Activated CD4-positive, alpha-beta T cell treated with anti-CD3 and anti-CD28 coated beads for 36 hours (primary cell): ENCODE measurements at regions not wholly inside any gene's neighbourhood (a gene's known extent, or its start where the extent isn't known, plus 50 kb on each side); places are given as distances from the start of the nearest gene placed in this dataset.
"Not testable (repeated sequence)": the region's sequence is repeated elsewhere in the genome, so short reads cannot be mapped to it uniquely, and the experiment has no call there.

Experiments used
- ATAC-seq: fragments of 200-7000 bp; cut with Tn5 transposase; one replicate; pipeline ENCODE4 v1.10.0; 2021; ENCODE audit warnings: mild to moderate bottlenecking, moderate library complexity
- CTCF ChIA-PET: fragments of 350-600 bp; sonication (Branson Sonifier 250); formaldehyde crosslinking; loops from one replicate; lab custom pipeline; 2021; ENCODE audit warnings: antibody characterized with exemption; lab: Charles Lee
- POLR2A ChIA-PET: fragments of 350-600 bp; sonication (Branson Sonifier 250); formaldehyde crosslinking; loops from one replicate; lab custom pipeline; 2021; ENCODE audit warnings: antibody characterized with exemption, inconsistent platforms; lab: Charles Lee
- DNase-seq: peaks from one replicate; pipeline ENCODE4 v3.0.0-alpha.2; 2020
- H3K27ac Mint-ChIP-seq: one replicate; pipeline ENCODE4 v1.8.0; 2021; ENCODE audit warnings: mixed read lengths
- H3K27me3 Mint-ChIP-seq: one replicate; pipeline ENCODE4 v1.8.0; 2021; ENCODE audit warnings: mixed read lengths
- H3K36me3 Mint-ChIP-seq: one replicate; pipeline ENCODE4 v1.8.0; 2021; ENCODE audit warnings: low read depth, mixed read lengths
- H3K4me1 Mint-ChIP-seq: one replicate; pipeline ENCODE4 v1.8.0; 2021; ENCODE audit warnings: mixed read lengths
- H3K4me3 Mint-ChIP-seq: one replicate; pipeline ENCODE4 v1.8.0; 2021; ENCODE audit warnings: mild to moderate bottlenecking, moderate library complexity, mixed read lengths
- H3K9me3 Mint-ChIP-seq: one replicate; pipeline ENCODE4 v1.8.0; 2021; ENCODE audit warnings: low read depth, mixed read lengths
- intact Hi-C, 2 experiments: fragments of 100-400 bp; cut with DNase I in 1 of 2; cut with micrococcal nuclease in 1 of 2; formaldehyde crosslinking; loops; one replicate each; pipeline versions ENCODE4 v1.14.2 to v1.15.1; 2022 to 2024; cut with DNase I, micrococcal nuclease

GRCh38 chr2:193480187-193480586 is 1285.5 kb upstream of the TMEFF2 start:
- ChIA-PET POLR2A (no interaction called here), CTCF (no interaction called here)
- DNase-seq (no peak), ATAC-seq (no peak)
- intact Hi-C loops, result no loop called here
- H3K27ac Mint-ChIP-seq, result no peak overlapping the region
- H3K4me3 Mint-ChIP-seq, result no peak overlapping the region
- no peaks in the 10 kb centered on the region for H3K36me3 Mint-ChIP-seq
- no peaks in the 10 kb centered on the region for H3K9me3 Mint-ChIP-seq
- no peaks in the 10 kb centered on the region for H3K27me3 Mint-ChIP-seq
- H3K4me1 Mint-ChIP-seq, result peaks cover 1% of the 10 kb centered on the region

GRCh38 chr2:193476171-193476800 is 1281.6 kb upstream of the TMEFF2 start:
- DNase-seq, result no peak
- ChIA-PET POLR2A (no interaction called here), CTCF (interaction anchor here (1.2 kb wide), 1 partner anchor 15 kb away, joined by 5 read pairs; no protein-coding TSS in a partner anchor)
- no peaks in the 10 kb centered on the region for H3K27me3 Mint-ChIP-seq
- no peak overlapping the region for H3K4me3 Mint-ChIP-seq
- no peak for ATAC-seq
- no peaks in the 10 kb centered on the region for H3K4me1 Mint-ChIP-seq
- intact Hi-C loops, result no loop called here
- no peaks in the 10 kb centered on the region for H3K36me3 Mint-ChIP-seq
- H3K27ac Mint-ChIP-seq, result no peak overlapping the region
- H3K9me3 Mint-ChIP-seq, result peaks cover 3% of the 10 kb centered on the region

- Mint-ChIP-seq H3K27me3 (no peaks in the 10 kb centered on the region), H3K27ac (no peak overlapping the region), H3K4me1 (no peaks in the 10 kb centered on the region), H3K36me3 (no peaks in the 10 kb centered on the region), H3K9me3 (peaks cover 3% of the 10 kb centered on the region), H3K4me3 (no peak overlapping the region)
- ChIA-PET CTCF (no interaction called here), POLR2A (no interaction called here)
- intact Hi-C loops, result no loop called here
- ATAC-seq (no peak), DNase-seq (no peak)
These were observed 1280.3 kb upstream of the TMEFF2 start for GRCh38 chr2:193475038-193475437.

- ATAC-seq (no peak), DNase-seq (no peak)
- ChIA-PET CTCF (no interaction called here), POLR2A (no interaction called here)
- intact Hi-C loops, result no loop called here
- no peak overlapping the region for H3K27ac Mint-ChIP-seq
- peaks cover 5% of the 10 kb centered on the region for H3K4me1 Mint-ChIP-seq
- H3K36me3 Mint-ChIP-seq, result no peaks in the 10 kb centered on the region
- H3K4me3 Mint-ChIP-seq, result no peak overlapping the region
- peaks cover 3% of the 10 kb centered on the region for H3K9me3 Mint-ChIP-seq
- no peaks in the 10 kb centered on the region for H3K27me3 Mint-ChIP-seq
These were observed 1274.5 kb upstream of the TMEFF2 start for GRCh38 chr2:193469251-193469650.

GRCh38 chr2:193467276-193467987 is 1272.7 kb upstream of the TMEFF2 start:
- intact Hi-C loops, result no loop called here
- CTCF ChIA-PET, result no interaction called here
- Mint-ChIP-seq H3K27ac (no peak overlapping the region), H3K4me1 (peaks cover 5% of the 10 kb centered on the region), H3K27me3 (no peaks in the 10 kb centered on the region), H3K36me3 (no peaks in the 10 kb centered on the region), H3K9me3 (peaks cover 1% of the 10 kb centered on the region), H3K4me3 (no peak overlapping the region)
- no peak for DNase-seq
- ATAC-seq, result no peak
- POLR2A ChIA-PET, result interaction anchor here (0.6 kb wide), 1 partner anchor 15 kb away, joined by 3 read pairs; no protein-coding TSS in a partner anchor

DNA sequence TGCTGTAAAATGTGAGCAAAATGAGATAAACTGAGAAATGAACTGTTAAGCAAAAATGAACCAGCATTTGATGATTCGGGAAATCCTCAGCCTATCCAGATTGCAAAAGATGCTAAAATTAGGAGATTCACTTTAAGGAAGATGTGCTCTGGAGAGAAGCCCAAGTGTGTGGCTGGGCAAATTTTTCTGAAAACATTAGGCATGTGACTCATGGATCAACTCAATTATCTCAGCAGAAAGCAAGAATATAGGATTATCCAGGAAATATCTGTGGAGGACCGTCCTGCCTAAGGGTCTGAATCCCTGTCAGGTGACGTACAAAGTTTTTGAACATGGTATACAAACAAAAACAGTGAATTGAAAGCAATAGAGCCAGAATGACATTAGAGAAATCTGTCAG is 1268.3 kb upstream of the TMEFF2 start:
- H3K27me3 Mint-ChIP-seq, result no peaks in the 10 kb centered on the region
- no peak for DNase-seq
- ChIA-PET POLR2A (no interaction called here), CTCF (no interaction called here)
- H3K27ac Mint-ChIP-seq, result no peak overlapping the region
- intact Hi-C loops, result no loop called here
- no peaks in the 10 kb centered on the region for H3K4me1 Mint-ChIP-seq
- no peak overlapping the region for H3K4me3 Mint-ChIP-seq
- peaks cover 1% of the 10 kb centered on the region for H3K9me3 Mint-ChIP-seq
- H3K36me3 Mint-ChIP-seq, result no peaks in the 10 kb centered on the region
- ATAC-seq, result no peak

GRCh38 chr2:193462411-193462810 is 1267.7 kb upstream of the TMEFF2 start:
- no peak overlapping the region for H3K27ac Mint-ChIP-seq
- intact Hi-C loops, result no loop called here
- H3K36me3 Mint-ChIP-seq, result no peaks in the 10 kb centered on the region
- H3K27me3 Mint-ChIP-seq, result no peaks in the 10 kb centered on the region
- no peak overlapping the region for H3K4me3 Mint-ChIP-seq
- DNase-seq (no peak), ATAC-seq (no peak)
- POLR2A ChIA-PET, result no interaction called here
- H3K4me1 Mint-ChIP-seq, result no peaks in the 10 kb centered on the region
- CTCF ChIA-PET, result no interaction called here
- peaks cover 1% of the 10 kb centered on the region for H3K9me3 Mint-ChIP-seq

- Mint-ChIP-seq H3K4me1 (no peaks in the 10 kb centered on the region), H3K4me3 (no peak overlapping the region), H3K9me3 (peaks cover 1% of the 10 kb centered on the region), H3K27ac (no peak overlapping the region), H3K36me3 (no peaks in the 10 kb centered on the region), H3K27me3 (no peaks in the 10 kb centered on the region)
- ATAC-seq (no peak), DNase-seq (no peak)
- POLR2A ChIA-PET, result no interaction called here
- CTCF ChIA-PET, result no interaction called here
- intact Hi-C loops, result no loop called here
These were observed 1266.8 kb upstream of the TMEFF2 start for GRCh38 chr2:193461431-193461934.

DNA sequence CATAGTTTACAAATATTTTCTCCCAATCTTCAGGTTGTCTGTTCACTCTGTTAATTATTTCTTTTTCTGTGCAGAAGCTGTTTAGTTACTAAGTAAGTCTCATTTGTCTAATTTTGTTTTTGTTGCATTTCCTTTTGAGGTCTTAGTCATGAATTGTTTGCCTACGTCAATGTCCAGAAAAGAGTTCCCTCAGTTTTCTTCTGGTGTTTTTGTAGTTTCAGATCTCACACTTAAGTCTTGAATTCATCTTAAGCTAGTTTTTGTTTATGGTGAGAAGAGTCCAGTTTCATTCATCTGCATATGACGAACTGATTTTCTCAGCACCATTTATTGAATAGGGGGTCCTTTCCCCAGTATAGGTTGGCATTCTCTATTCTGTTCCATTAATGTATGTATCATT is 1252.2 kb upstream of the TMEFF2 start:
- H3K36me3 Mint-ChIP-seq, result no peaks in the 10 kb centered on the region
- no peaks in the 10 kb centered on the region for H3K9me3 Mint-ChIP-seq
- no peaks in the 10 kb centered on the region for H3K27me3 Mint-ChIP-seq
- ATAC-seq (no peak), DNase-seq (no peak)
- H3K4me3 Mint-ChIP-seq, result no peak overlapping the region
- H3K4me1 Mint-ChIP-seq, result no peaks in the 10 kb centered on the region
- POLR2A ChIA-PET, result interaction anchor here (0.6 kb wide), 1 partner anchor 82 kb away, joined by 3 read pairs; no protein-coding TSS in a partner anchor
- H3K27ac Mint-ChIP-seq, result no peak overlapping the region
- intact Hi-C loops, result no loop called here
- CTCF ChIA-PET, result no interaction called here

- CTCF ChIA-PET, result no interaction called here
- H3K4me3 Mint-ChIP-seq, result no peak overlapping the region
- H3K4me1 Mint-ChIP-seq, result no peaks in the 10 kb centered on the region
- DNase-seq (no peak), ATAC-seq (no peak)
- H3K27me3 Mint-ChIP-seq, result no peaks in the 10 kb centered on the region
- H3K27ac Mint-ChIP-seq, result no peak overlapping the region
- H3K9me3 Mint-ChIP-seq, result no peaks in the 10 kb centered on the region
- no peaks in the 10 kb centered on the region for H3K36me3 Mint-ChIP-seq
- intact Hi-C loops, result no loop called here
- POLR2A ChIA-PET, result no interaction called here
These were observed 1247.6 kb upstream of the TMEFF2 start for GRCh38 chr2:193442293-193442692.

GRCh38 chr2:193428336-193428818 is 1233.6 kb upstream of the TMEFF2 start:
- no peaks in the 10 kb centered on the region for H3K36me3 Mint-ChIP-seq
- H3K27ac Mint-ChIP-seq, result no peak overlapping the region
- ChIA-PET CTCF (no interaction called here), POLR2A (interaction anchor here (0.6 kb wide), 1 partner anchor 11 kb away, joined by 4 read pairs; no protein-coding TSS in a partner anchor)
- intact Hi-C loops, result no loop called here
- H3K27me3 Mint-ChIP-seq, result no peaks in the 10 kb centered on the region
- no peaks in the 10 kb centered on the region for H3K9me3 Mint-ChIP-seq
- no peak for DNase-seq
- H3K4me3 Mint-ChIP-seq, result no peak overlapping the region
- H3K4me1 Mint-ChIP-seq, result no peaks in the 10 kb centered on the region
- no peak for ATAC-seq

DNA sequence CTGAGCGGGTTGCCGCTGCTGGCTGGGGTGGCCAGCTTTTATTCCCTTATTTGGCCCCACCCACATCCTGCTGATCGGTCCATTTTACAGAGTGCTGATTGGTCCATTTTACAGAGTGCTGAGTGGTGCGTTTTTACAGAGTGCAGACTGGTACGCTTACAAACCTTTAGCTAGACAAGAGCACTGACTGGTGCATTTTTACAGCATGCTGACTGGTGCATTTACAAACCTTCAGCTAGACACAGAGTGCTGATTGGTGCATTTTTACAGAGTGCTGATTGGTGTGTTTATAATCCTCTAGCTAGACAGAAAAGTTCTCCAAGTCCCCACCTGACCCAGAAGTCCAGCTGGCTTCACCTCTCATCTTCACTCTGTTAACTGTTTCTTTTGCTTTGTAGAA is 1217.6 kb upstream of the TMEFF2 start:
- POLR2A ChIA-PET, DNase-seq, H3K27ac Mint-ChIP-seq, H3K9me3 Mint-ChIP-seq, H3K27me3 Mint-ChIP-seq, CTCF ChIA-PET, H3K36me3 Mint-ChIP-seq, H3K4me3 Mint-ChIP-seq, H3K4me1 Mint-ChIP-seq, intact Hi-C loops, ATAC-seq: not testable (repeated sequence)
